Keratinocyte (primary cell): ENCODE measurements at regions not wholly inside any gene's neighbourhood (a gene's known extent, or its start where the extent isn't known, plus 50 kb on each side); places are given as distances from the start of the nearest gene placed in this dataset.
"Not testable (repeated sequence)": the region's sequence is repeated elsewhere in the genome, so short reads cannot be mapped to it uniquely, and the experiment has no call there.

Experiments used
- EZH2 ChIP-seq: IDR thresholded peaks from one replicate; pipeline ENCODE4 v1.6.1; 2012; ENCODE audit warnings: inconsistent platforms, mild to moderate bottlenecking, low read length, moderate library complexity
- TF ChIP-seq, protein P1 (sequence below), 3 experiments: IDR thresholded peaks in 1 of 3; conservative IDR thresholded peaks in 1 of 3; optimal IDR thresholded peaks in 1 of 3; 2 replicates in 2 of 3; 3 replicates in 1 of 3; pipeline versions ENCODE3 to v1.5.1; 2011; ENCODE audit warnings: low read length in 3 of 3, mild to moderate bottlenecking in 3 of 3, moderate library complexity in 2 of 3, control low read depth in 1 of 3, inconsistent platforms in 1 of 3; ENCODE audit not compliant: insufficient read depth in 2 of 3; ENCODE audit errors: extremely low read depth in 1 of 3

GRCh38 chr14:105723776-105724175, 197.4 kb downstream of the TMEM121 start:
- not testable (repeated sequence) for TF ChIP-seq EZH2
- TF ChIP-seq, protein P1, sequence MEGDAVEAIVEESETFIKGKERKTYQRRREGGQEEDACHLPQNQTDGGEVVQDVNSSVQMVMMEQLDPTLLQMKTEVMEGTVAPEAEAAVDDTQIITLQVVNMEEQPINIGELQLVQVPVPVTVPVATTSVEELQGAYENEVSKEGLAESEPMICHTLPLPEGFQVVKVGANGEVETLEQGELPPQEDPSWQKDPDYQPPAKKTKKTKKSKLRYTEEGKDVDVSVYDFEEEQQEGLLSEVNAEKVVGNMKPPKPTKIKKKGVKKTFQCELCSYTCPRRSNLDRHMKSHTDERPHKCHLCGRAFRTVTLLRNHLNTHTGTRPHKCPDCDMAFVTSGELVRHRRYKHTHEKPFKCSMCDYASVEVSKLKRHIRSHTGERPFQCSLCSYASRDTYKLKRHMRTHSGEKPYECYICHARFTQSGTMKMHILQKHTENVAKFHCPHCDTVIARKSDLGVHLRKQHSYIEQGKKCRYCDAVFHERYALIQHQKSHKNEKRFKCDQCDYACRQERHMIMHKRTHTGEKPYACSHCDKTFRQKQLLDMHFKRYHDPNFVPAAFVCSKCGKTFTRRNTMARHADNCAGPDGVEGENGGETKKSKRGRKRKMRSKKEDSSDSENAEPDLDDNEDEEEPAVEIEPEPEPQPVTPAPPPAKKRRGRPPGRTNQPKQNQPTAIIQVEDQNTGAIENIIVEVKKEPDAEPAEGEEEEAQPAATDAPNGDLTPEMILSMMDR (optimal IDR thresholded peaks at IDR 0.05 in 1 of 3, IDR thresholded peaks at IDR 0.05 in 1 of 3, conservative IDR thresholded peaks at IDR 0.05 in 1 of 3; ENCODE audit: extremely low read depth in 1 of 3, insufficient read depth in 2 of 3, low read length in 3 of 3), result not testable (repeated sequence)
